GM21447 (cell line): ENCODE measurements at regions not wholly inside any gene's neighbourhood (a gene's known extent, or its start where the extent isn't known, plus 50 kb on each side); places are given as distances from the start of the nearest gene placed in this dataset.

Experiments used
- ATAC-seq: cut with Tn5 transposase; IDR thresholded peaks from one replicate; pipeline ENCODE4 v1.9.1; 2021; ENCODE audit not compliant: unreplicated experiment

DNA sequence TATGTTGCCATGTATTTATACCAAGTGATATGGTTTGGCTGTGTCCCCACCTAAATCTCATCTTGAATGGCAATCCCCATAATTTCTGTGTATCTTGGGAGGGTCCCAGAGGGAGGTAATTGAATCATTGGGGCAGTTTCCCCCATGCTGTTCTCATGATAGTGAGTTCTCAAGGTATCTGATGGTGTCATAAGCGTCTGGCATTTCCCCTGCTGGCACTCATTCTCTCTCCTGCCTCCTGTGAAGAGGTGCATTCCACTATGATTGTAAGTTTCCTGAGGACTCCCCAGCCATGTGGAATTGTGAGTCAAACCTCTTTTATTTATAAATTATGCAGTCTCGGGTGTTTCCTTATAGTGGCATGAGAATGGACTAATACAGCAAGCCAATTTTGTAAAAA lies 140.8 kb upstream of the ADAMTSL1 start:
- ATAC-seq: no peak

DNA sequence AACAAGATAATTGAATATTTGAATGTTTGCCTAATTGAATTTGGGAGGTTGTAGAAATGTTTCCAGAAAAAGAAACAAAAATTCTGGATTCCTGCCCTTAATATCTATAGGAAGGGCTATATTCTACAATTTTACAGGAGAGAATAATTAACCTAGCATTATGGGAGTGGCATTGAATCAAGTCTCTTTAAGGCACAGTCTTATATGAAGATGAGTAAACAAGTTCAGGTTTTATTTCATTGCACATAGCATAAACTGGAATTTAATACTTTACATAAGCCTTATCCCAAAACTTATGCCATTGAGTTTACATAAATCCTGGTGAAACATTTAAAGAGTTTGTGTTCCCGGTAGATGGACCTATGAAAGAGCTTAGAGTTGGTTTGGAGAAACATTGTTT lies 138.1 kb upstream of the ADAMTSL1 start:
- no peak for ATAC-seq

DNA sequence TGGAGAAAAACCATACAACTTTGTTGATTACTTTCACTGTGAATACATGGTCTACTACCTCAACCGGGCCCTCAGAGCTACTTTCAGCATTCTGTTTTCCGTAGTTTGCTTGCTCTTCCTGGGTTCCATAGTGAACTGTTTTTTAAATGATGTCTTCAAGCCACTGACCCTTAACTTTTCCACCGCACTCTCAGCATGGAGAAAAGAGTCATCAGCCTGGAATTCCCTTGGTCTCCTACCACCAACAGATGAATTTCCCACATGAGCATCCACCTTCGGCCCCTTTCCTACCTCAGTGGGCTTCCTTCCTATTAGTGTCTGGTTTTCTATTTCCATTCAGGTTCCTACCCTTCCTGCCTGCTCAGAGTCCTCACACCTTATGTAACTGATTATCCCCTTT lies 135.9 kb upstream of the ADAMTSL1 start:
- no peak for ATAC-seq

DNA sequence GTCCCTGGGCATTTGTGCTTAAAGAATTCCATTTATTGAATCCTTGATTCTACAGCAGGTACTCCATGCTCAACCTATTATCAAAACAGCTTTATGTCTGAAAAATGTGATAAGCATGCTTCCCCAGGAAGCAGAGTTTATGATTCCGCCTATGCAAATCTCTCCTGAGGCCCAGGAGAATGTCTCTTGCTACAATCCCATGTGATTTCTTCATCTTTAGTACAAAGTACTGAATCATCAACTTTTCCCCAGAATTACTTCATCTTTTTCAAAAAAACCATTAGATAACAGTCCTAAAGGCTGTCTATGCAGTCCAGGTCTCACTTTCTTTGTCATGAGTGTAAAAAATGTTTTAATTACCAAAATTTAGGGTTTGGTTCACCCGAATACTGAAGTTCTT lies 130.2 kb upstream of the ADAMTSL1 start:
- ATAC-seq: no peak

DNA sequence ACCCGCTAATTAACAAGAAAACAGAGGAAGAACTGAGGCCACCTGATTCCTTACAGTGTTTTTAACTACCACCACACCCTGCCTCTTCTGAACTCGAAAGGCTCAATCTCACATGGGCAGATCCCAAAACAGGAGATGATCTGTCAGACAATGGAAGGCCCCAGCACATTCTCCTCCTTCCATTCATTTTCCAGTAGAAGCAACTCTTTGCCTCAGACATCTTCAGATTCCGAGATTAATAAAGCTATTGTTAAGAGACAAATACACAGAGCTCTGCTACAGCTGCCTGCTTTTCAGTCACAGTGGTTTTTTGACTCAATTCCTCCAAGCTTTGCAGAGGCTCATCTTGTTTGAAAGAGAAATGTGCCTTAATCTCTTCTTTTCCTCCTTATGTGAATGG lies 127.2 kb upstream of the ADAMTSL1 start:
- no peak for ATAC-seq

DNA sequence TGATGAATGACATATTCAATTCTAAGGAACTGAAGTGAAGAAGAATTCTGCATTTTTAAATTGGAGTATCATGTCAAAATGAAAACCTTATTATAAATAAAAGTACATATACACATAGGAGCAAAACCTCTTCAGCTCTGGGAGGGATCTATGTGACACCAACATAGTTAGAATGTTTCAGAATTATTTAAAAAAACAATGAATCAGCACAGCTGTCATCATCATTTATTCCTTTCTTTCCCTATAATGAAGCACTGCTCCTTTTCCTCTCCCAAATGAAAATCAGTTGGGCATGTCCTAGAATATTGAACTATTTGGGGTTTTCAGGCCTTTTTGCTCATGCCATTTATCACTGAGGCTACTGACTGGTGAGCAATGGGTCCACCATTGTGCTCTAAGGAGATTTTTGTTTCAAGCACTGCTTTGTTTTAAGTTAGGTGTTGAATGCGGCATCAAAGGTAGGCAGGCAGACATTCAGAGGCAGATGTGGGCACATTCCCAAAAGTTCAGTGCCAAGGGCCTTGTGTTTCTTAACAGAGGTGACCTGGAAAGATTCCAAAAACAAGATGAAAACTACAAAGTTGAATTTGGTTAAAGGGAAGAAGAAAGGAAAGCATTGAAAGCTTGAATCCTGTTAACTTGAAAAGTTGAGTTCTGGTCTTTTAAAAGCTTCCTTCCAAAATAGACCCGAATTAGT lies 126.4 kb upstream of the ADAMTSL1 start:
- no peak for ATAC-seq

DNA sequence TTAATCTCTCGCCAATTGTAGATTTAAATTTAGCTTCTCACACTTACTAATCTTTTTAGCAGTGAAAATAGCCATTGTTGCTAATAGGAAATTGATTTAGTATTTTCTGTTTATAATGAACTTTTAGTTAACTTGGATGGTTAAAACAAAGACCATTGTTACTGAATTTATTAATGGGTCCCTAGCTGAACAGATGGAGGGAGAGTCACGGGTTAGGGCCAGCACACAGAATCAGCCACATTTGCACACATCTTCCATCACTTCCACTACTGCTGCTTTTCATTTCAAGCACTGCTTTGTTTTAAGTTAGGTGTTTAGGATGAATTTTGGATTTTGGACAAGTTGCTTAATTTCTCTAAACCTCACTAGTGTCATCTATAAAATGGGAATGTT lies 125.9 kb upstream of the ADAMTSL1 start:
- ATAC-seq: no peak

DNA sequence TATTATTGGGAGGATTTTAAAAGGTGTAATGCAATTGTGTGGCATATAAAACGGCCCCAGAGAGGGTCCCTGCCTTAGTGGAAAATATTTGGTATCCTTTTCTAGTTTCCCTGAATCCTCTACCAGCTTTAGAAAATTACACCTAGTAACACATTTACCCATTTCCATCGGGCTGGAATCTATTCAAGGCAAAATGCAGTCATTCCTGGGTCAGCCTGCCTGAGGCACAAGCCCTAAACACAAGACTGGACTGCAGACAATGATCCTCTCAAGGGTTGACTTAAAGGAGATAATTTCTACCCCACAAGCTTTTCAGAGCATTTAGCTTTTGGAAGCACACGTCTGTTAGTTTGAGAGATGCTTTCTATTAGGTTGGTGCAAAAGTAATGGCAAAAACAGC lies 124.4 kb upstream of the ADAMTSL1 start:
- no peak for ATAC-seq

DNA sequence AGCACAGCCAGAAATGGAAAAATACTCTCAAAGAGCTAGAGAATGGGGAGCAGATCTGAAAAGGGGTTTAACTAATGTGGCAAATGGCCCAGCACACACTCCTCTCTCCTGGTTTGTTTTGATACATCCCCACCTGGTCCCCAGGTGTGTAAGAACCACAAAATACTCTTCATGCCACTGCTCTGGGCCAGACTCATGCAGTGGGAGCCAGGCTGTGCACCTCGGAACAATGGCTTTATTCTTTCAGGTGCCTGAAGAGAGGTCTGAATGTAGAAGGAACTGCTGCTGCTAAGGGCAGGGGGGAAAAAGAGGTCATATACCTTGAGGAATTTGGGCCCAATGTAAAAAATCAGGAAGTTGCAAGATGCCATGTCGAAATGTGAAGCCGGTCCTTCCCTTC lies 123.9 kb upstream of the ADAMTSL1 start:
- ATAC-seq: no peak

DNA sequence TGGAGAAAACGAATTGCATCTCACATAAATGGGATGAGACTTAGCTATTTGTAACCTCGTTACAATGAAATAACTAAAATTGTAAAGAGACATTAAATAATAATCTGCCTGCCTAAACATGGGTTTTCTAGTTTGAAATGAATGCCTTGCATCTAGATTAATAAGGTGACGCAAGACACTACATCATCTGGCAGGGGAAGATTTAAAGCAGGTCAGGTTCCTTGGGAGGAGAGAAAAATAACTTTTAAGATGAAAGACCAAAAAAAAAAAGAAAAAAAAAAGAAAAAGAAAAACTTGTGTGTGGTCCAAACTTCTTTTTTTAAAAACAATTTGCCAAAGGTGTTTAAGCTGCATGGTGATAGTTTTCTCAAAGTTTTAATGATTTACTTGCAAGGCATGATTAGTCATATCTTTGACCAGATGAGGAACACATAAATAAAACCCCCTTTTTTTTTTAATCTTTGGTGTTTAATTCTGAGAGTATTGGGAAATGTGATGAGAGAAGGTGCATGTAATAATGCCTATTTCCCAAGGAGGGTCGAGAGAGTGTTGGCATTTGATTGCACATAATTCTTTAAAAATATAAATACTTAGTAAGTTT lies 122.9 kb upstream of the ADAMTSL1 start:
- ATAC-seq: no peak

DNA sequence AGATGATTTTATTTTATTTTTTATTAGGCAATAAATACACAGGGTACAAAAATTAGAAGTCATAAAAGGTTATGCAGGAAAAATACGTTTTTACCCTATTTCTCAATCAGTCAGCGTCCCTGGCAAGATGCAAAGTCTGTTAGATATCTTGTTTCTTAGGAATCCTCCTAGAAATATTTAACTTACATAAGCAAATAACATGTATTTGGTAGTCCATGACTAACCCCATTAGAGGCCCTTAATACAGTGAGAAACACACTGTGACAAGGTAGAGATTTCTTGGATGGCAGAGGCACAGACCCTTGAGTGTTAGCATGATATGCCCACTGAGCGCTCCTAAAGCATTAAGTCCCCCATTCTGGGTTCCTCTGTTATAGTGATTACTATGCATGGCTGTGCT lies 121.2 kb upstream of the ADAMTSL1 start:
- ATAC-seq: no peak

DNA sequence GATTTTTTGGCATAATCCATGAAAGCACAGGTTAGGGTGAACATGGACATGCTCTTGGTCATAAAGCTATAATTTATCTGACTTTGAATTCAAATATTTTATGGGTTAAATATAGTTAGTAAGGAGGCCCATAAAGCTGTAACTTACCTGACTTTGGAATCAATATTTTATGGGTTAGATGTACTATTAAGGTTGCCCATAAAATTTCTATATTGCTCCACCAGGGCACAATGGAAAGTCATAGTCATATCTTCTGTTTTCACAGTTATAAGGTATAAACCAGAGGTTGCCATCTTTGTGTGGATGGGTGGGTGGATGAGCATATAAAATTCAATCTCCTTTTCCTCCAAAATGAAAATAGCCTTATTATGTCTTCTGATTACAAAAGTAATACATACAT lies 120.5 kb upstream of the ADAMTSL1 start:
- ATAC-seq: no peak

DNA sequence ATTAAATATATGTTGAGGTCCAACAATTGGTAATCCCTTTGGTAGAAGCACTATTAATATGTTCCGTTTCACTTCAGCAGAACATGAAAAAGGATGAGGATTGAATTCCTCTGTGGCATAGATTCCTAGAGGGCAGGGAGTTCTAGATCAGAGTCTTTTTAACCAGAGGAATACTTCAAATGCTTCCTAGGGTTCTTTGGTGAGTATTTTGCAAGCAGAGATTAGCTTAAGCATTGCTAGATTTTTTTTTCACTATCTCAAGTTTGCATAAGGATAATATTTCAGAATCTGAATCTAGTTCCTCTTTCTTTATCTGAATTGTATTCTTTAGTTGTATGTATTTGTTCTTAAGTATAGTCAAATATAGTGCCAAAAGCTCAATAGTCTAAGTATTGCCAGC lies 116.6 kb upstream of the ADAMTSL1 start:
- ATAC-seq: no peak

DNA sequence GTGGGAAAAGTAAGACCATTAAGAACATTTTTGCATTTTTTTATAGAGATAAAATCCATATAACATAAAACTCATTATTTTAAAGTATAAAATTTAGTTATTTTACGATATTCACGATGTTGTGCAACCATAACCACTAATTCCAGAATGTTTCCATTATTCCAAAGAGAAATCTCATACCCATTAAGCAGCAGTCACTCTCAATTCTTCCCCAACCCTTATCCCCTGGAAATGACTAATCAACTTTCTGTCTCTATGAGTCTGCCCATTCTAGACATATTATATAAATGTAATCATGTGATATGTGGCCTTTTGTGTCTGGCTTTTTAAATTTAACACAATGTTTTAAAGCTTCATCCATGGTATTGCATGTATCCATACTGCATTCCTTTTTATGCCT lies 115.6 kb upstream of the ADAMTSL1 start:
- no peak for ATAC-seq

DNA sequence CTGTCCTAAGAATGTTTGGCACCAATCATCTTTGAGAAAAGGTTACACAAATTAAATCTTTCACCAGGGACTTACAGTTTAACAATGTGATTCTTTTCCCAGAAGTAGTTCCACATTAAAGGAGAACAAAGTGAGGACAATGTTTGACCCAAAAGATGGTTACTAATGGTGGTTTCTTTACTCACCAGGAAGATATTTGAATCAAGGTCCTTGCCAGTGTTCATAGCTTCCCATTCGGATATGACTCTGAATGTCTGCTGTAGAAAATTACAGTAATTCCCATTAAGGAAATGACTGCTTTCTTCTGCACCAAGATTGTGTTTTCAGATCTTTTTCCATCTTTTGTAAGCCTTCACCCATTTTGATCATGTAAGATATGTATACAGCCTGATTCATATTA lies 114.6 kb upstream of the ADAMTSL1 start:
- no peak for ATAC-seq

DNA sequence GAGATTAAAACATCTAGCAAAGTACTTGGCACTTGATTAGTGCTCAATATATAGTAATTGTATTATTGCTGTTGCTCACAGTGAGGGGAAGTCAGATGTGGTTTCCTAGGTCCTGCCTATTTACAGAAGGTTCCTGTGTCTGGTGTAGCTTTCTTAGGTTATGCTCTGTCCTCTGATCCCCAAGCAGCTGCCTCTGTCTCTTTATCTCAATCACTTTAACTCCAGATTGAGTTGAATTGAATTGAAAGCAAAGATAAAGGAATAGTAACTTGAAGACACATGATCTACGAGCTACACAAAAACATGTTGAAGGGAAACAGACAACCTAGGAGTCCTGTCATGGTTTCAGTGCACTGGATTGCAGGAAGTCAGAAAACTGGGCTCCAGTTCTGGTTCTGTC lies 113.9 kb upstream of the ADAMTSL1 start:
- ATAC-seq: no peak

DNA sequence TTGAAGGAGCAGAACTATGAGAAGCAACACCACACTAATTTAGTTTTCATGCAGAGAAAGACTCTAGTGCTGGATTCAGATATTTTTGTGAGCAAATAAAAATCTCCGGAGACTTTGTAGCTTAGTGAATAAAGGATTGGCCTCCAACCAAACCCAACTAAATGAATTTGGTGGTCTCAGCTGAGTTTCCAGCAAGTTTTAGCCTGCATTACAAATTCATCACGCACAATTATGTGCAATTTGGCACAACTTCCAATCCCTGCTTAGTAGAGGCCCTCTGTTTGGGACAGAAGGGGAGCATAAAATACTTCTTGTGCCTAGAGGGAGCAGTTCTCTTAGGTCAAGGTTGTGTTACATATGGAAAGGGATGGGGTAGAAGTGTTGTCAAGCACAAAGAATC lies 112.3 kb upstream of the ADAMTSL1 start:
- ATAC-seq: no peak

DNA sequence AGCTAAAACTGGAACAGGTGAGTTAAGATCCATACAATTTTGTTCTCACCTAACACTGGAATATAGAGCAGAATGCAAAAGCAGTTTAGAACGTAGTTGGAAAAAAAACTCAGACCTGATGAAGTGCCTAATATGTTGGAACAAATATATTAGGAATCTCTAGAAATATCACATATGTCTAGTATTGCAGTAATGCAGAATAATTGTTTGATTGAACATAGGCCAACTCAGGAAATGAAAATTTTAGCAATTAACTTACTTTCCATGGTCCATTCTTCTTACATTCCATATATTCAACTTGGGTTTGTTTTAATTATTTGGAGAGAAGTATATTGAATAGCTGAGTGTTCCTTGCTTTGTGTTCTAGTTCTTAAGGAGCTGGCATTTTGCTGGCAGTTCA lies 111.8 kb upstream of the ADAMTSL1 start:
- no peak for ATAC-seq

DNA sequence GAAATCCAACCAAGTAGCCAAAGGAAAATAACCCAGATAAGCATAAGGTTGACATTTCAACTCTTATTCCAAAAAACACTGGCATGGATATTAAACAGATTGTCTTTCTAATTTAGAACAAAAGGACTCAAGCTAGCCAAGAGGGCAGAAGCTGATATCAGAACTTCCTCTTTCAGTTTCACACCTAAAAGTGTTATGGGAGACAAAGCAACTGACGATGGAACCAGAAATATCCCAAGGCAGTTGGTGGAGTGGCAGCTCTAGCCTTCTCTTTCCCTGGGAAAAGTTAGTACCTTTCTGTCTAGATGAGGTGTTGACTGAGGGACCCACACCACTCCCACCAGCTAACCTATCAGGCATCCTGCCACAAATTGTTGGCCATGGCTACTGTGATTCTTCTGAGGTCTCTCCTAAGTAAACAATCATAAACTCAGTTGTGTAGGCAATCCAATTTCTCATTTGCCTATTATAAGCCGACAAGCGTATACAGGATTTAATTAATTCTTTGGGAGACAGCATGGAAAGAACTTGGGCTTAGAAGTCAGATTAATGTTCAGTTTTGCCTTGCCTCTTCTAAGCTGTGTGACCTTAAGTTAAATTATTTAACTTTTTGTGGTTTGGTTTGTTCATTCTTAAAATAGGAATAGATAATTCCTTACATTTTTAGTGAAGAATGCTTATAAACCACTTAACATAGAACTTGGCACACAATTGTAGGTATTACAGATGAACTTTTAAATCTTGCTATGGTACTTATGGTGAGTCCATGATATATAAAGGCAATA lies 110.9 kb upstream of the ADAMTSL1 start:
- no peak for ATAC-seq

DNA sequence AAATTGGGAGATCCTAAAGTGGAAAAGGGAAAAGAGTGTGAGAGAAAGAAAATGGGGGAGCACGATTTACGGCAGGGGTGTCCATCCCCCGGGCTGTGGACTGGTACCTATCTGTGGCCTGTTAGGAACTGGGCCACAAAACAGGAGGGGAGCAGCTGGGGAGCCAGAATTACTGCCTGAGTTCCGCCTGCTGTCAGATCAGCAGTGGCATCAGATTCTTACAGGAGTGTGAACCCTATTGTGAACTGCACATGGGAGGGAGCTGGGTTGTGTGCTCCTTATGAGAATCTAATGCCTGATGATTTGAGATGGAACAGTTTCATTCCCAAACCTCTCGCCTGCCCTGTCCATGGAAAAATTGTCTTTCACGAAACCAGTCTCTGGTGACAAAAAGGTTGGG lies 108.3 kb upstream of the ADAMTSL1 start:
- no peak for ATAC-seq

DNA sequence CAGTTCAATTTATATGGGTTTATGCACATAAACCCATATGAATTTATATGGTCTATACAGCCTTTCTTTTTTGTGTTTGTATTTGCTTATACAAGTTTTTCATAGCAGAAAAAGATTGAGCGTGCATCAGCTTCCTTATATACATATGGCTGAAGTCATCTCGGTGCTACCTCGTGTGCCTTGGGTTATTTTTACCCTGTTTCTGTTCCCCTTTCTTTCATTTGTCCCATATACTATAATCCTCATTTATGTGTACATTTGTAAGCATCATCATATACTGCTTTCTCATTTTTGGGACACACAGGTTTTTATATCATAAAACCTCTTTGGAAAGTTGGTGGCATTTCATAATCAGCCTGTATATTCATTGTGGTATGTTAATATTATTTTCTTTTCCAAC lies 107.8 kb upstream of the ADAMTSL1 start:
- no peak for ATAC-seq

DNA sequence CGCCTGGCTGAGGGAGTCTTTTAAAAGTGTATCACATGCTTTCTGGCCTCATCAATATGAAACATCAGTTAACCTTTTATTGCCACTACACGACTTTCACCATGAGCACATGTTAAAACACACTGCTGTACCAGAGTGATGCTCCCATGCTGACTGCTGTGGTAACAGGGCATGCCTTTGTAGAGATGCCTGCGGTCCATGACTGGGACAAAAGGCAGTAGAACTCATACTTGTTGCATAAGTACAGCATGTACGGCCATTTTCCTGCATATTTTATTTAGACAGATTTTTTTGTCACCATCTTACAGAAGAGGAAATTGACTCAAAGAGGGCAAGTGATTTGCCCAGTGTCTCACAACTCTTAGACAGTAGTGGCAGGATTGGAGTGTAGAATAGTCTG lies 105.7 kb upstream of the ADAMTSL1 start:
- ATAC-seq: no peak
